COLO829 (cell line): ENCODE measurements at regions not wholly inside any gene's neighbourhood (a gene's known extent, or its start where the extent isn't known, plus 50 kb on each side); places are given as distances from the start of the nearest gene placed in this dataset.

Experiments used
- DNase-seq: peaks from one replicate; pipeline ENCODE4 v3.0.0; 2012; ENCODE audit warnings: low spot score

DNA sequence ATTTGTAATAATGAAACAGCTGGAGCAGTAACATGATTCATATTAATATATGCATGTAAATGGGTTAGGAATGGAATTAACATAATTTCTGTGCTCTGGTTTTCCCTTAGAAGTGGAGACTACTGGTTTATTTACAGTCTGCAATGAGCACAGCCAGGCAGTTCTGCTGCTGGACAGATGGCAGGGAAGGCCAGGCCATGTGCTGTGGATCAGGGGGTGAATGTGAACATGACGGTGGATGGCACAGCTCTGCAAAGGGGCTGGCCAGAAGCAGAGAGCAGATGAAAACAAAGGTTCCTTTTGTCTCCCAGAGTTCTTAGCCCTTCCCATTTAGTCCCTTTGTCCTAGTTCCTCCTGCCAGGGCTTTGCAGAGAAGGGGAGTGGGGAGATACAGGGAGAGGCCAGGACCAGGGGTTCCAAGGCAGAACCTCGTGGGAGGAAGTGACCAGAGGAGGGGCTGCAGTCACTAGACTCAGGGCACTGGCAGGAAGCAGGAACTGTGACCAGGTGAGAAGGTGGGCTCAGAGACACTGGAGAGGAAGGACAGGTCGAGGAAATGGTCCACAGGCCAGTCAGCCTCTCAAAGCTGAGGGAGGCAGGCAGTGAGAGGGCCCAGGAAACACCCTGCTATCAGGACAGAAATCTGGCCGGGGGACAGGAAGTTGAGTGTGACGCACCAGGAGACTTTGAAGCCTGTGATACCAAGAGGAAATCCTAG lies 112.9 kb upstream of the ATP8B1 start:
- peak; percentile 90 for DNase-seq

DNA sequence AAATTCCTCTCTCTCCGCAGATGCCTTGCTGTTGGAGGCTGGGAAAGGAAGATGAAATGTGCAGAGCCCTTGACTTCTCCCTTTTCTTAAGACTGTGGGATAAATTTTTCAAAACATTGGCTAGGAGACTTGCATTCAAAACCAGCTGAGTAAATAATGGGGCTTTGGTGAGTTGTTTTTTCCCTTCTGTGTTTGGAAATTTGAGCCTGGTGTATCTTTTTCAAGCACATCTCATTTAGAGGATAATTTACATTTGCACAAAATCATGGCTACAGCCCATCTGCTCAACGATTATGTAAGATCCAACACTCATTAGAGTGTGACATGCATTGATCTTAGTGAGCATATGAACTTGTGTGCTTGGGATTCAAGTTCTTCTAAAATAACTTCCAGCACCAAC lies 112.1 kb upstream of the ATP8B1 start:
- no peak for DNase-seq

DNA sequence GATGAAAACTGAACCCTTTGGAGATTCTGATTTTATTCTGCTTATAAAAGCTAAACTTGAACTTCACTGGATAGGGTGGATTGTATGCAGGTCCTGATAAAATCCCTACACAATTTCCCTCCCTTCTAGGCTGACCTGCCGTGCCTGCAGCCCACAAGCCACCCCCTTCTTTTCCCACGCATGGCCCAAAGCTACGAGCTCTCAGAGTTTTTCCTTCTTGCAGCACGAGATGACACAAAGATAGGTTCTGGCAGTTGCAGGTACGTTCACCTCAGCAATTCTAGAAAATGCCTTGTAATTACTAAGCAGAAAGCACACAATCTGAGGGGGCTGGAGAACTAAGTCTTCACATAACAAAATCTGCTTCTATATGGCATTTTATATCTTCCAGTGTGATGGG lies 110.6 kb upstream of the ATP8B1 start:
- DNase-seq, result no peak

DNA sequence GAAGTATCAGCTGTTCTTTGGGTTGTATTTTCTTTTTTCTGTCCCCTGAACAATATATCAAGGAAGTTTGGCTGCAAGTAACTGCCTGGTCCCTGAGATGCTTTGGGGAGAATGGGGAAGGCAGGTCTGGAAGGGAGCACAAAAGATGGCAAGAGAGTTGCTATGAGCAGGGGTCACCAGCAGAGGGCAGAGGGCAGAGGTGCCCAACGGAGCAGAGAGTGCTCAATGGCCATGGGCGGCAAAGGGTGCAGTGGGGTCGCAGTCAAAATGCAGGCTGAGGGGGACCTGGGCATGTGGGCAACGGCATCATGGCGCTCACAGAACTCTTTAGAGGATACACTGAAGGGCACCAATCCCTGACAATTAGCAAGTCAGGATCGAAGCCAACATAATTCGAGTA lies 107.7 kb upstream of the ATP8B1 start:
- DNase-seq, result no peak

DNA sequence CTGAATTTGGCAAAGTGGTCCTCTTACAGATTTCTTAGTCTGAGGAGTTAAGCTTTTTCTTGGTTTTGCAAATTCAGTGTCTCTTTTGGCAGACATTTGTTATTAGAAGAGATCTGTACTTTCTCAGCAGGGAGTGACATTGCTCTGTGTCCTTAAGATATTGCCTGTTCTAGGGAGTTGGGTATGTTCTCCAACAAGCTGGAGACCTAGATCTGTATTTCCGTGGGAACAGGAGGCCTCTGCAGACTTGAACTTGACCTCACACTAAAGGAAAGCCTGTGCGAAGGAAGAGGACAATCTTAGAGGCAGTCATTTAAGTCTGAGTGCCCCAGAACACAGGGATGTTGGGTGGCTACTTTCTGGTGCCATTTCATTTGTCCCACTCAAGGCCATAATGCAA lies 107.0 kb upstream of the ATP8B1 start:
- no peak for DNase-seq

DNA sequence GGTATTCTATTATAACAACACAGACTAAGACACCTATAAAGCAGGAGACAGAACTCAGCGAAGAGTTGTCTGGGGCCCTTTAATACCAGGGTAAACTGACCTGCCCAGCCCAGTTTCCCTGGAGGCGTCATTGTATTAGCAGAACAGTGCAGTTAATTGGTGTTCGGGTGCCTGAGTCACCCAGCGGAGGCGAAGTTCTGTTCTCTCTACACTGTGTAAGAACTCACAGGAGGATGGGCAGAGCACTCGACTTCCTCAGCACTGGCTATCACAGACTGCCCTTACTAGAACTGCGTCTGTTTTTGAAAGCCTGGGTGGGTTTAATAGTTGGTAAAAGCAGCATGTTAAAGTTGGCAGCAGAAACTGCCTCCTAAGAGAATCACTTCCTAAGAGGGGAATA lies 106.5 kb upstream of the ATP8B1 start:
- DNase-seq, result peak; percentile 21

DNA sequence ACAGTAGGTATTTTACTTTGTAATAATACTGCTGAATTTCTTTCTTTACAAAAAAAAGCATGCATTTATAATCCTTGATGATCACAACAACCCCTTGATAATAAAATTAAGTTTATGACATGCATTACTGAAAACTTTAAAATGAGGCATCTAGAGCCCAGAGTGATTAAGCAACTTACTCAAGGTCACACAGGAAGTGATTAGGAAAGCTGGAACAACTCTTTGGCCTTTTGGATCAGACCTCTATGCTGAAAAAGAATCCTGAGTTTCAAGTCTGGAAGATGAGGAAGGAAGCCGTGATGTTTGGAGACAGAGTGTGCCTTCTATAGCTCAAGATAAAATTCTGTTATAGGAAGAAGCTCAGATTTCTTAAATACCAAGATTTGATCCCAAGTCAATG lies 105.0 kb upstream of the ATP8B1 start:
- no peak for DNase-seq

DNA sequence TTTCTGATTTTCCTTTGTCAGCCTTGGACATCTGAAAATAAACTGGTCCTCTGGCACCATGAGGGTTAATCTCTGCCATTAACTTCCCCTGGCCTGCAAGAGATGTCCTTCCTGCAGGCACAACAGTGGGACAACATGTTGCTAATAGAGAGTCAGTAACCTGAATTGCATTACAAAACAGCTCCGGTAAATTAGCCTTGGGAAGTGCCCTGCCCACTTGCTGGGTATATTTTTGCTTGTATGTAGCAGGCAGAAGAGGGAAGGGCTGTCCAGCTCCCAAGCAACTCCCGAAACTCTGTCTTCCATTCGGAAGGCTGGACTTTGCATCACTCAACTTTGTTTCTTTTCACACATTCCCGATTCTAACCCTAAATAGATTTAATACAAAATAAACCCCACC lies 104.4 kb upstream of the ATP8B1 start:
- DNase-seq, result no peak

DNA sequence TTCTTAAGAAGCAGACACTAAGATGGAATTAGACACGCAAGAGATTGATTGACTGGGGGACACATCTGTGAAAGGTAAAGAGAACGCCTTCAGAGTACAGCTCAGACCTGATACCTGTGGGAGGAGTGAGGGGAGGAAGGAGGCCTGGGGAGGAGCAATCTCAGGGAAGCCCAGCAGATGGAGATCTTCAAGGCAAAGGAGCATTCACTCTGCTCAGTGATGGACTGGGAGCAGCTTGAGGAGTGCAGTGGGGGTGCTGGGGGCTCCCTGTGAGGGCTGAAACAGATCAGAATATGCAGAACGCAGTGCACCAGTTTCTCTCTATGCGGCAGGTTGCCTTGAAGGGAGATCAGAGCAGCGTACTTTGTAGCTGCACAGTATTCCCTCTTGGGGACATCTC lies 103.7 kb upstream of the ATP8B1 start:
- DNase-seq, result no peak

DNA sequence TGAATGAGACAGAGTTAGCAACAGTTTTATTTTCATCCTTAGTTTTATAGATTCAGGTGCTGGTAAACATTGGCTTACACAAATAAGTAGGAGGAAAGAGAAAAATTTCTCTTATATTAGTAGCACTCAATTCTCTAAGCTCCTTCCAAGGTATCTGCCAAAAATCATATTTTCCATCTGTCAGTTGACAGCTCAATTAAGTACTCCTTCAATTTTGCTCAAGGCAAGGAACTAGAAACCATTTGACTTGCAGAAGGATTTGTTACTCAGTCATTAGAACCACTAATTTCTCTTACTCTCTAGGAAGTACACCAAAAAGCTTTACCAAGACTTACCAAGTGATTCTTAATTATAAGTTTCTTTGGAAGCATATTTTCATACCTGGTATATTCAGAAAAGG lies 101.4 kb upstream of the ATP8B1 start:
- DNase-seq, result no peak

DNA sequence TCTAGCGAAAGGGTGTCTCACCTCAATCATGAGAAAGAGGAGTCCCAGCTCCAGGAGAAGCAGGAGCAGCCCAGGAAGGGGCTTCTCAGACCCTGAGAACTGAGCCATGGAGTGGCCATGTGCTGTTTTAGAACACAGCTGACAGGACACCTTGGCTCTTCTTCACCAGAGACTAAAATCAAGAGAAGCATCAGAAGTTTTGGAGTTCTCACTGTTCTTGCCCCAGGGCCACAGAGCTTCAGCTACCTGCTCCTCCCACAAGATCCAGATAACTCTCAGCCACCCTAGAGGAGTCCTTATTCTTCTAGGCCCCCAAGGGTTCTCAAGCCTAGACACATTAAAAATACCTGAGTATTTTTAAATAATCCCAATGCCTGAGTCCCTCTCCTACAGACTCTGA lies 99.6 kb upstream of the ATP8B1 start:
- no peak for DNase-seq

DNA sequence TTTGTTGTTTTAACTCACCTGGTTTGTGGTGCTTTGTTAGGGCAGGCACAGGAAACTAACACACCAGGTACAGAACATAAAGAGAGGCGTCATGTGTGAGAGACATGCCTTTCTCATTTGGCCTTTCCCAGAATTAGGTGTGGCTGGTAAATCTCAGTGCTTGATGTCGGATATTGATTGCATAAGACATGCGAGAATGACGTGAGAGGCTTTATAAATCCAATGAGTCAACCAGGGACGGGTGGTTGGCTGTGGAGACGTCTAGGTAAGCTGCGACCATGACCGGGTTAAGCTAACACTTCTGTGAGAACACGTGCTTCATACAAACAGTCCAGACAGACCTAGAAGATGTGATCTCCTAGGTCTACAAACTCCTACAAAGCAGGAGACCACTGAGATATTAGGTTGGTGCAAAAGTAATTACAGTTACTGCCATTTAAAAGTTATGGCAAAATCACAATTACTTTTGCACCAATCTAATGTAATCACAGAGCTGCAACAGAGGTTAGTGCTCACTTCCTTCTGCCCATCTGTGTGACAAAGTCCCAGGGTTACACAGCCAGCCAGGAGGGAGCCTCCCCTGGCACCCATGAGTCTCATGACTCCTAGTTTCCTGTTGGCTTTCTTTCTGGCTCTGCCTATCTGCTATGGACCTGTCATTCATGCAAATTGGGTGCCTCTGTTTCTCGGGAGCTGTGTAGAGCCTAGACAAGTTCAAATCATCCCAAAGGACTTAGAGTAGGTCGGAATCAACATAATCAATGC lies 98.9 kb upstream of the ATP8B1 start:
- no peak for DNase-seq

DNA sequence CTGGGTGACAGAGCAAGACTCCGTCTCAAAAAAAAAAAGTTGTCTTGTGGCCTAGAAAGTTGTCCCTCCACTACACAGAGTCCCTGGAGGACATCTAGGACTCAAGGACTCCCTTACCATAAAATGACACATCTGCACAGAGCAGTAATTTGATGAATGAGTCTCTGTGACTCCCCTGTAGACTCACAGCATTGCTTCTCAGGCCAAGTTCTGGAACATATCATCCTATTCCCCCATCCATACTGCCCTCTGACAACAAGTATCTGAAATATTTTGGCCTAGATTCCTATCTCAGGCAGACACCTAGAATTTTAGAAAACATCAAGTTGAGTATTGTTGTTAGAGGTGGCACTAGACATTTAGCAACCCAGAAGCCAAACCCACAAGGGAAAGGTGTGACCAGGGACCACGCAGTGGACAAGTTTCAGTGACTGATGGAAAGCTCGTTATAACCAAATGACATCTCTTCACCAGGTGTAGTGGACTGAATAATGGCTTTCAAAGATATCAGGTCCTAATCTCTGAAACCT lies 97.9 kb upstream of the ATP8B1 start:
- DNase-seq, result no peak

DNA sequence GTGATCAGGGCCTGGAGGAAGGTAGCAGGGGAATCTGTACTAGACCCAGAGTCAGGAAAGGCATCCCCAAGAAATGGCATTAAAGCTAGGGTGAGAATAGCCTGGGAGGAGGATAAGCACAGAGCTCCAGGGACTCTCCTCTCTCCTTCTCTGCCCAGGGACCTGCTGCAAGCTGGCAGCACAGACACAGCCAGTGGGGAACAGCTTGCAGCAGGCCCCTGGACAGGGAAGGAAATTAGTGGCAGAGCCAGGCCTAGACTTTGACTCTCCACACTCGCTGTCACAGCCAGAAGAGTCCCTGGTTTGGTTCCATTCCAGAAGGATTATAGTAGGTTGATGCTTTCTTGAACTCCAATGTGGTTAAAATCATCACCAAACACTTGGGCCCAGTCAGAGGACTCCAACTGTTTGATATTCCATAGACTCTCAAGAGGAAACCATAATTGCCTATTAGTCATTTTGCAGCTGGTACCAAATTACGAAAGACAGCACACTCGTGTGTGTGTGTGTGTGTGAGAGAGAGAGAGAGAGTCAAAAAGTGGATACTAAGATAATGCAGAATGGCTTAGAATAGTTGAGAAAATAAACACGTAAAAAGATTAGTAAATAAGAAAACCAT lies 95.5 kb upstream of the ATP8B1 start:
- no peak for DNase-seq

DNA sequence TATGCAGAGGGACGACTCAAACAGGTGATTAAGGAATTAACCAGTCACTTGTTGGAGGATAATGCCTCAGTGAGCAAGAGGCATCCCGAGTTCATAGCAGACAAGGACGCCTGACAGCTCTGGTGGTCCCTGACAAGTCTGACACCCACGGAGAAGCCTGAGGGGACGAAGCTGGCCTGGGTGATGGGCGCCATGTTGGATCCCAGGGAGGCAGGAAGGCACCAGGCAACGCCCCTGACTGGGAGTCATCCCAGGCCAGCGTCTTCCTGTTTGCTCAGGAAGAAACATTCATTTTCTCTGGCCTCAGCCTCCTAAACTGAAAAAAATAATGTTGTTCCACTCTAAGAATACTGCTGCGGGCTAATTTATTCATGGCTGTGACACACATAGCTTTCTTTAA lies 92.1 kb upstream of the ATP8B1 start:
- DNase-seq, result no peak

DNA sequence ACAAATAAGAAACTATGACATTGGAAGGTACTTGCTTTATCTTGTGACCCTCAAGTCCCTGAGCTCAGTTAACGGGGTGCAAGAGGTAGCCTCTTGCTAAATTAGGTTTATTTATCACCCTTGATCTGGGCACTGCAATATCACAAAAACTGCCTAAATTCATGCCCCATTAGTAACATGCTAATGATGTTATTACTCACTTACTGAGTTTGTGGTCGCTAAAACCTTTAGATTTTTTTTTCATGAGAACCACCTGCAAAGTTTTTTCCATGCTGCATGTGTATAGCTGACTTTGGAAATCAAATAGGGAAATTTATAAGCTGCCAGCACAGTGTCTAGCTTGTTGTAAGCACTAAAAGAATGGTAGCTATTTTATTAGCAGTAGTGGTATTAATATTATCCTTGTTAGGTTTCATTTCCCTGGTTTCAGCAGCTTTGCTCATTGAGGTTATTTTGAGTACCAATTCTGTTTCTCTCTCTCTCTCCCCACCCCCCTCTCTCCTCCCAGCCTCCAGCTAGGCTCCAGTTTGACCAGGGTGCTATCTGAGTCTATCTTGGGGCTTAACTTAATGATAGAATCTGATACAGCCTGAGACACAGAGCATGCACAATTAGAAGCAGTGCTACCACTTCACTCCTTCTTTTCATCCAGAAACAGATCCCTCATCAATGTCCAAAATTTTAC lies 88.7 kb upstream of the ATP8B1 start:
- DNase-seq, result no peak

DNA sequence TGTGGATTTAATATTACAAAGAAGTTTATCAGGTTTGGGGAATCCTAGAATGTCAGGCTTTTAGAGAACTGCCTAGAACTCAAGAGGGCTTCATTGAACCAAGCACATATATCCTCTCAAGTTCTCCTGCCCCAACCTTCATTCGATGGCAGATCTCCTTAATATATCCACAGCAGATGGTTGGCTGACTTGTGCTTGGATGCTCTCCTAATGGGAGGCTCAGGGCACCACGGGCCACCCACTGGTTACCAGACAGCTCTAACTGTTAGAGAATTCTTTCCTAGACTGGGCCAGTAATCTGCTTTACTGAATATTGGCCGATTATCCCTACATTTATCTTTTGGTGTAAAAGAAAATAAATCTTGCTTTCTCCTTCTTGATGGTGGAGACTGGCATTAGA lies 87.2 kb upstream of the ATP8B1 start:
- no peak for DNase-seq

DNA sequence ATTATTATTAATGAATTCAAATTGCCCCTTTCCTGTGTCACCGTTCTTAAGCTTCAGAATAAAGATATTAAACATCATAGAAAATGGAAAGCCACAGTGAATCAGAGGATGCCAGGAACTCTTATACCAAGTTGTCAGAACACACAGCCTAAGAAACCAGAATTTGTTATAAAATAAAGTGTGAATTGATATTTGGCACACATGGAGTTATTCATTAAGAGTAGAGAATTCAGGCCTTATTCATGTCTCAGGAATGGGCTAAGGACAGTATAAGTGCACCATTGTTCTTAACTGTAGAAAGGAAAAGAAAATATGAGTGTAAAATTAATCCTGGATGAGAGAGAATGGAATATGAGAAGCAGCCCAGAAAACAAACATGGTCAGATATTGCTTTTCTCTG lies 86.7 kb upstream of the ATP8B1 start:
- DNase-seq, result peak; percentile 34

DNA sequence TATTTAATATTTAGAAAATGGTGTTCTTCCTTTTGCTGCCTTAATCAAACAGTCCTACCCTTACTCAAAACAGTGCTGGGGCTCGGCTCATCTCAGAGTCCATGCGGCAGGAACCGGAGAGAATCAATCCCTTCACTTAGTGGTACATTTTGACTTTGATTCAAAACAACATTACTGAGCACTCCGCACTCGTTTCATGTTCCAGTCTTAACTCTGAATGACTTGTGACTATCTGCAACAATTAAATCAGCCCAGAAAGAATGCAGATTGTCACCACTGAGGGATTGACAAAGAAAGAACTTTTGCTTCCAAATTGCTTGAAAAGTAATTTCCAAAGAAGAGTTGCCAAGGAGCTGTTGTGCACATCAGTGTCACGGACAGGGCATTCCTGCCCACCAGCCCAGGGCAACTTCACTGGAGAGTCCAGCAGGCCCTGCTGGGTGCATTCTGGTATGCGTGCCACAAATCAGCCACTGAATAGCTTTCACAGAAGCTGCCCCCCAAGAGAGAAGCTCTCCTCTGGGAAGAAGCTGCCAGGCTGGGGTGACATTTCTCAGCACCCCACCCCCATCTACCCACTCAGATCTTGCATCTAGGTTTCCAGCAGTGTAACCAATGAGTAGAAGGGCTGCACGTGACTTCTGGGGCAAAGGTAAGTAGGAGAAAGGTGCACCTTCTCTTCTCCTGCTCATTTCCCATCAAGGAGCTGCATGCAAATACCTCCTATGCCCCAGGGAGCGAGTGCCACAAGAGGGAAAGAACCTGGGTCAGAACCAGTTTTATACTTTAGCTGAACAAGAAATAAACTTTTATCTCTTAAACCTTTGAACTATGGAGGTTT lies 84.6 kb upstream of the ATP8B1 start:
- no peak for DNase-seq

DNA sequence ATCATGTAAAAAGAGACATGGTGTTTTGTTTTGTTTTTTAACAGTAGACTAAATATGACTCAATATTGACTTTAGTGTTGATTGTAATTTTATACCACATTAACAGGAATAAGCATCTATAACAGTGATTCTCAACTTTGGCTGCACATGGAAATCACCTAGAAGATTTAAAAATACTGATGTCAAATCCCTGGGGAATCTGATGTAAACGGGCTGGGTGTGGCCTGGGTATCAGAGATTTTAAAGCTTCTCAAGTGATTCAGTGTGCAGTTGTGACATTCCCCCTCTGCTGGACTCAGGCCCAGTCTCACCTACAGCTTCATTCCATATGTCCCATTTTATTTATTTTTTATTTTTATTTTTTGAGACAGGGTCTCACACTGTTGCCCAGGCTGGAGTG lies 82.8 kb upstream of the ATP8B1 start:
- DNase-seq, result no peak

DNA sequence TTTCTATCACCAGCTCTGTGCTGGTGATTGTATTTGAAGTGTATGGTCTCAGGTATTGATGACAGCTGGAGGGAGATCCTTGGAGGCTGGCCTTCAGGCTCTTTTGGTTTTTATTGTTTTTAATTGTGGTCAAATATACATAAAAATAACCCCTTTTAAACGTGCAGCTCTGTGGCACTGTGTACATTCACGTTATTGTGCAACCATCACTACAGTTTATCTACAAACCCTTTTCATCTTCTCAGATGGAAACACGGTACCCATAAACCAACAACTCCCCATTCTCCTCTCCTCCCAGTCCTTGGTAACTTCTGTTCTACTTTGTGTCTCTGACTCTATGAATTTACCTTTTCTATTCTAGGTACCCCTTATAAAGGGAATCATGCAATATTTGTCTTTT lies 79.3 kb upstream of the ATP8B1 start:
- DNase-seq, result no peak
